ENCODE measurements at regions not wholly inside any gene's neighbourhood (a gene's known extent, or its start where the extent isn't known, plus 50 kb on each side); places are given as distances from the start of the nearest gene placed in this dataset.

DNA sequence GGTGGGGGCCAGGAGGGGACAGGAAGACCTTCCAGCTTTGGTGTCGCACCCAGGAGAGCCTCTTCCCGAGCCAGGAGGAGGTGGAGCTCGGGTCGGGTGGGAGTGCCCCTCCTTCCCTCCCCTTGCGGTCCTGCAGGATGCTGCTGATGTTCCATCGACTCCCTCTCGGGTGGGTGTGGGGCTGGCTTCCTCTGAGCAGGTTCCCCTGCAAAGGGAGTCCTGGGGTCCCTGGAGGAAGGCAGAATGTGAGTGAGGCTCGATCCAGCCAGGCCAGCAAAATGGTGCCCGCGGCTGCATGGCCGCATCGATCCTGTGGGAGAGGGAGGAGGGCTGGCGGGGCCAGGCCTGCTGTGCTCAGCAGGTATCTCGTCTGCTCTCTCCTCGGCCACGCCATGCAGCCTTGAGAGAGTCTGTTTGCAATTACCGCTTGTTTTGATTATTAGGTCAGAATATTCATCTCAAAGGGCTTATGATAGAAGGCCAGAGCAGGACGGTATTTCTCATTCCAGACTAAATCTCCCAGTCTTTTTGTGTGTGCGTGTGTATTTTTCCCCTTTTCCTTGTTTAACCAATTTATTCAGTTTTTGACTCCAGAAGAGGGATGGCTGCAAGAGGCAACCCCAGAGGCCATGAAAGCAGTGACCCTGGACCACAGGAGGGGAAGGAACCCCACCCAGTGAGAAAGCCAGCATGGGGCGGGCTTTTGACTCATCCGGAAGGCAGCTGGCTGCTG lies 137.3 kb upstream of the ZMIZ1 start:
- TF ChIP-seq CTCF (conservative IDR thresholded peaks at IDR 0.05; ENCODE audit: low read depth, low read length): no peak
- TF ChIP-seq EZH2 (IDR thresholded peaks at IDR 0.05; ENCODE audit: low read length, unreplicated experiment): no peak
- no peak for TF ChIP-seq EZH2phosphoT487 (IDR thresholded peaks at IDR 0.05; ENCODE audit: borderline replicate concordance, low read length)

Data from PC-3 (cell line).